HG03039 (cell line): ENCODE measurements at regions not wholly inside any gene's neighbourhood (a gene's known extent, or its start where the extent isn't known, plus 50 kb on each side); places are given as distances from the start of the nearest gene placed in this dataset.

Experiments
- ATAC-seq: cut with Tn5 transposase; IDR thresholded peaks from one replicate; pipeline ENCODE4 v1.9.1; 2021; ENCODE audit warnings: mild to moderate bottlenecking, moderate library complexity; ENCODE audit not compliant: unreplicated experiment

DNA sequence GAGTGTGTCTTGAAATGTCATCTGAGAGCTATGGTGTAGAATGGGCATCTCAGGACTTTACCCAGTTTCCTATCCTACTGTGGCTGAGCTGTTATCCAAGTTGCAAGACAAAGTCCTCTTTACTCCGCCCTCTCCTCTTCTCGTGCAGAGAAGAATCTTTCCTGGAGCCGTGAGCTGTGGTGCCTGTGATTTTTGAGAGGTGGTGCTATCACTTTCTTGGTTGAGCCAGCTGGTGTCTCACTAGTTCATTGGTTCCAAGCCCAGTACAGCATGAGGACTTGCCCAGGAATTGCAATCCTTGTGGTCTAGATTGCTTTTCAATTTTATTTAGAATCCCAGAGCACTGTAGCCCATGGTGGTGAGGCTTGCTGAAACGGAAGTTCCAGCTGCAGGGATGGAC is 2300.3 kb downstream of the MAT2B start:
- no peak for ATAC-seq

DNA sequence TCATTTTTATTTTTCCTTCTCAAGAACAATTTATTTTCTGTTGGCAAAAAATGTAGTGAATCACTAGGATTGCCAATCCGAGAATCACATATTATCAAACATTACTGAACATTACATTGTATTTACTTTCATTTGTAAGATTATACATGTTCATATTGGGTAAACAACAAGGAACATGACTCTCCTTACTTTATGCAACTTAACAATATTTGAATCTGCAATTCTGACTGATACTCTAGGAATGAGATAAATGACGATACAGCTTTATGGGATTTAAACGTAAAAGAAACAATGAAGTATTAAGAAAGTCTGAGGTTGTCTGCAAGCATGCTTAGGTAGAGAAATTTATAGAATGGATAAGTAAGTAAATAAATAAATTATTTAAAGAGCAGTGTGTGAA is 2302.9 kb downstream of the MAT2B start:
- no peak for ATAC-seq

DNA sequence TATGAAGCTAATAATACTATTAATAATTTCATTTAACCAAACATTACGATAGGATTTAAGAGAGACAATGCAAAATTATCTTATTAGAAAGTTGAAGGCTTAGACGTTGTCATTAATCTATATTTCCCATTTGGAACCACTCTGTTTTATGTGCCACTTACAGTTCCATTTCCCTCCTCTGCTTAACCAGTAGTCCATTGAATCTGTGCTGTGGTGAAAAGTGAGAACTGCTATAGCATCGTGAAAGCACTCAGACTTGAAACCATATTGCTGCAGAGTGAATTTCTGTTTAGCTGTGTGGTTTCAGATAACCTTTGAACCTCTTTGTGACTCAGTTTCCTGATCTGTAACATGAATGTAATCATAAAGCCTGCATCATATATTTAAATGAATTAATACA is 2304.5 kb downstream of the MAT2B start:
- no peak for ATAC-seq

DNA sequence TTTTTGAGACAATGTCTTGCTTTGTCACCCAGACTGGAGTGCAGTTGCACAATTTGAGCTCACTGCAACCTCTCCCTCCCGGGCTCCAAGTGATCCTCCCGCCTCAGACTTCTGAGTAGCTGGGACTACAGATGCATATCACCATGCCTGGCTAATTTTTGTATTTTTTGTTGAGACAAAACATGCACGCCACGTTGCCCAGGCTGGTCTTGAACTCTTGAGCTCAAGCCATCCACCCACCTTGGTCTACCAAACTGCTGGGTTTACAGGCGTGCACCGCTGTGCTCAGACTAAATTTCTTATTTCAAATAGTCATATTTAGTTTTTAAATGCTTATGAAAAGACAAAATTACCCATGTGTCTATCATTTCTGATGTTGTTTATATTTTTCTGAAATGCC is 2324.1 kb downstream of the MAT2B start:
- ATAC-seq: no peak

DNA sequence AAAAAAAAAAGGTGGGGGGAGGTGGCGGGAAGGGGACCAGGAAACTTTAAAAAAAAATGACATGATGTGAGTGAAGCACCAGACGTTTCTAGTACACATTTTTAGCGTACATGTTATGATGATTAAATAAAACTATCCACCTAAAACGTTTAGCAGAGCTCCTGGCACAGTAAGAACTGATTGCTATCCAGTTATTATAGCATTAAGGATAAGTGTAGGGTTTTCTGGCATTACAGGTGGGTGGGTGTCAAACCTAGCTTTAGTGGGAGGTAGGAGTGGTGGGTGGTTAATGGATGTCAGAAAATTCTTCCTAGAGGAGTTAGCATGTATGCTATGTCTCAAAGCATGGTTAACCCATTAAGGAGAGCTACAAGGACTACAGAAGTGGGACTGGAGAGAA is 2329.5 kb downstream of the MAT2B start:
- no peak for ATAC-seq

DNA sequence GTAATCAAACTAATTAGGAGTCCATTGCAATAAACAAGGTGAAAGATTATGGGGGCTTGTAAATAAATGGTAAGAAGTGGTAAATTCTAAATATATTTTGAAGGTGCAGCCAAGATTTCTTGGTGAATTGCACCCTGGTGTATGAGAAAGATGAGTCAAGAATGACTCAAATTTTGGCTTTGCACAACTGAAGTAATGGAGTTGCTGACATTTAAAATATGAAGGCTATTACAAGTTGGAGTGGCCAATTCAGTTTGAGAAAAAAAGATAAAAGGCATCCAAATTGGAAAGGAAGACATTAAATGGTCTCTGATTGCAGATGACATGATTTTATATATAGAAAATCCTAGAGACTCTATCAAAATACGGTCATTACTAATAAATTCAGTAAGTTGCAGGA is 2330.6 kb downstream of the MAT2B start:
- no peak for ATAC-seq

DNA sequence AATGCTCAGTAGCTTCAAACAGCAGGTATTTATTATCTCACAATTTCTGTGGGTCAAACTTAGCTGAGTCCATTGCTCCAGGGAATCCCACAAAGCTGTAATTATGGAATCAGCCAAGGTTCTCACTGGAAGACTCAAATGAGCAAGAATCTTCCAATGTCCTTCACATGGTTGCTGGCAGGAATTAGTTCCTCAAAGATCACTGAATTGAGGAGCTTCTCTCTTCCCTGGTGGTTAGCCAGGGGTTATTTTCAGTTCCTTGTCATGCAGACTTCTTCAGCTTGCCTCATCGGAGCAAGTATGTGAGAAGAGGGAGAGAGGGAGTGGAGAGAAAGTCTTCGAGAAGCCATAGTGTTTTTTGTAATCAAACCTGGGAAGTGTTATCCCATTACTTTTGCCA is 2331.9 kb downstream of the MAT2B start:
- ATAC-seq: no peak

DNA sequence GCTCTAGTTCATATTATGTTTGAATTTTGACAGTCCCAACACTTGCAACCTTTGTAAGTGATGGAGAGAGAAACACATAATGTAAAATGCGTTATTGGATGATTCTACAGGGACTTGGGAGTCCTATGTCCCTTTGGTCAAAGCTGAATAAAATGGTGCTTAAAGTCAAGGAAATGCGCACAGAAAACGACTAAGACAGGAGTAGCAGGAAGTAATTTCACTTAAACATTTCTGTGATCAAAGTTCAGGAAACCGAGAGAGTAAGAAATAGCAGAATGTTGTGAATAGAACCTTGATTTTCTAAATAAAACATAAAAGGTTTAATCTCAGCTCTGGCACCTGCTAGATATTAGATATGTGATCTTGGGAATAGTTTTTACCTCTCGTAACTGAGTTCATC is 2339.2 kb downstream of the MAT2B start:
- no peak for ATAC-seq

DNA sequence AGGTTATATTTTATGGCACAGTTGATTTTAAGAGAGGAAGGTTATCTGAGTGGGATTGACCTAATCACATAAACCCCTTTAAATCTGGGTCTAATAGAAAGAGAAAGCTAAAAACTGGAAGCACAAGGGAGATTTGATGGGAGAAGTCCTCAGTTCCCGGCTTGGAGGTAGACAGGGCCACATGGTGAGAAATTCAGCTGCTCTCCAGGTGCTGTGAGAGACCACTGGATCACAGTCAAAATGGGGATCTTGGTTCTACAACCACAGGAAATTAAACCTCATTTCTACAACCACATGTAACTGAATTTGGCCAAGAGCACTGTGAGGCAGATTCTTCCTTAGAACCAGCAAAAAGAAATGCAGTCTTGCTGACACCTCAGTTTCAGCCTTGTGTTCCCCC is 2352.7 kb downstream of the MAT2B start:
- ATAC-seq: no peak

DNA sequence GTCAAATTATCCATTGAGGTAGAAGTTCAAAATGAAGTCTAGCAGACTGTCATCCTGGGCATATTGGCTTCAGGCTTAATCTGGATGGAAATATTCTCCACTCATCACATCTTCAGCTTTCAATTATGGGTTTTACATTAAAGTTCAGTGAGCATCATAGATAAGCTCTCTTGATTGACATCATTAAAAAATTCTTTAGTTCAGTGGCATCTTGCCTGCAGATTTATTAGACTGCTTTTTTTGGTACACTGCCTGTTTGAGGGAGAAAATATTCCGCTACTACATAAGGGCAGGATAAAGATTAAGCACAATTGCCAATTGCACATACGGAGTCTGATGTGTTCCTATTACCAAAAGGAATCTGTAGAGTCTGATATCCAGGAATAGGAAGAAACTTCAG is 2353.8 kb downstream of the MAT2B start:
- ATAC-seq: no peak

DNA sequence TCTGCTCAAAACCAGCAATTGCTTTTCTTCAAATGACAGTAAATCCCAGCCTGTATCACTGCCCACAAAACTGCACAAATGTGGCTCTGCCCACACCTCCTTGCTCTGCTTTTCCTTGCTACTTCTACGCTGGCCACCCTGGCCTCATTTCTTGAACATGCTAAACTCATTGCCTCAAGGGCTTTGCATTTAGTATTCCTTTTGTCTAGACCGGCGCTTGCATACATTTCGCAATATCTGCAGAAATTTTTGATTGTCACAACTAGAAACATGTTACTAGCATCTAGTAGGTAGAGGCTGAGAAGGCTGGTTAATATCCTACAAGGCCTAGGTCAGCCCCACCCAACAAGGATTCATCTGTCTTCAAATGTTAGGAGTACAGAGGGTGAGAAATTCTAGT is 2357.8 kb downstream of the MAT2B start:
- ATAC-seq: no peak

DNA sequence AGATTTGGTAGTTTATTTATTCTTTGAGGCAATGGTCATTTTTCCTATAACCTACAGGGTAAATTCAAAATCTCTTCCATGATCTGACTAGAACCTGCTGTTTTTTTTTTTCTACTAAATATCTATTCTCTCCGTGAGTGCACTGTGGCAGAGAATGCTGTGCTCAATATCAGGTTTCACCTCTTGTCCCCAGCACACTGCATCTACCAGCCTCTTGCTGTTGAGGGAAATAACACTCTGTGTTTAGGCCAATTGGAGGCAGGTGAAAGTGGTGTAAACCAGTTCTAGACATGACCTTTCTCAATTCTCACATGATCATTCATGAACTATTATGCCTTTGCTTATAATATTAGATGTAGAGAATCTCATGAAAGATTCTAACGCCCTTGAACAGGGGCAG is 2365.9 kb downstream of the MAT2B start:
- no peak for ATAC-seq

DNA sequence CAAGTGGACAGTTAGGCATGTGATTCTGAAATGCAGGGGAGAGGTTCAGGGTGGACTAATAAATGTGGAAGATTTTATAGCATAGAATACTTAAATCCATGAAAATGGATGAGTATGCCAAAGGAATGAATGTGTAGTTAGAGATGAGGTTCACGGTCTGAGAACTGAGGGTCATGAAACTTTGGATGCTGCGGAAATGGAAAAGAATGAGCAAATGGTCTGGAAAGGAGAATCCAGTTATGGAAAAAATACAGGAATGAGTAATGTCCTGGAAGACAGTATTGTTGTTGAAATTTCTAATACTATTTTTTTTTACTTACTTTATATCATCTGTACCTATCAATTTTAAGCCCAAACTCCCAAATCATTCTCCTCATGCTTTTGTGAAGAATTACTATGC is 2369.4 kb downstream of the MAT2B start:
- ATAC-seq: no peak

DNA sequence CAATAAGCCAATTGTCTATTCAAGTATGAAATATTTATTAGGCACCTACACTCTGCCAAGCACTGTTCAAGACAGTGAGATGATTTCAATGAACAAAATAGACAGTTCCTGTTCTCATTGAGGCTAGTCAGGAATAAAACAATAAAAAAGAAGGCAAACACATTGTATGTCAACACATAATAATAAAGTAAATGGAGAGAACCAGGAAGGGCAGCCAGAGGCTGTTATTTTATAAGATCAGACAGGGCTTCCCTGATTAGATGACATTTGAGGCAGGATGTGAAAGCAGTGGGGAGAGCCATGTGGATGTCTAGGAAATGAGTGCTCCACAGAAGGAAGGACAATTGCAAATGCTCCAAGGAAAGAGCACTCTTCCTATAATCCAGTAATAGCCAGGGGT is 2371.1 kb downstream of the MAT2B start:
- ATAC-seq: no peak

DNA sequence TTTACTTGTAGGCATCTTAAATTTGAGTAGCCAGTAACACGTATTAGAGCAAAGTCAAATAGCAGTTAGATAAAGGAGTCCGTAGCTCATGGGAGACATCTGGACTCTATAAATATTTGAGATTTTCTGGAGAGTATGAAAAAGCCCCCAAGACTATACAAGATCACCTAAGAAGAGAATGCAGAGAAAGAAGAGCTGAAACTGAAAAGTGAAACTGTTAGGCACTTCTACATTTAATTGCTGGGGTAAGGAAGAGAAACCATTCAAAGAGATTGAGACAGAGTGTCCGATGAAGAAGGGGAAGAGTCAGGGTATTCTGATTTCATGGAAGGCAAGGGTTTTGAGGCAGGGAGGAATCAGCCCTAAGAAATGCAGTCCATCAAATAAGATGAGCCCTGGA is 2372.1 kb downstream of the MAT2B start:
- no peak for ATAC-seq

DNA sequence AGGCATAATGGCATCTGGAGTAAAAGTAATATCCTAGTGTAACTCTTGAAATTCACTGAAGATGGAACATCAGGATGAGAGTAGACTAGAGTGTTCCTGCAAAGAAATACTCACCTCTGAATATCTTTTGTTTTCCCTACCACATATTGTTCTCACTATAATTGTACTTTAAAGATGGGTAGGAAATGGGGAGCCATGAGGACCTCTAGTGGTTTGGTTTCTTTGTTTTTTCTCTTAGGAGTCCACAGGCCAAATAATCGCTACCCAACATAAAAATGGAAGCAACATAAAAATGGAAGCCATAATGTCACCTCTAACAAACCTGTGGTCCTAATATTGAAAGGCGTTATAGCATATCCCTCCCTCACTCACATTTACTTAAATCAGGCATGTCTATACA is 2375.8 kb downstream of the MAT2B start:
- no peak for ATAC-seq

DNA sequence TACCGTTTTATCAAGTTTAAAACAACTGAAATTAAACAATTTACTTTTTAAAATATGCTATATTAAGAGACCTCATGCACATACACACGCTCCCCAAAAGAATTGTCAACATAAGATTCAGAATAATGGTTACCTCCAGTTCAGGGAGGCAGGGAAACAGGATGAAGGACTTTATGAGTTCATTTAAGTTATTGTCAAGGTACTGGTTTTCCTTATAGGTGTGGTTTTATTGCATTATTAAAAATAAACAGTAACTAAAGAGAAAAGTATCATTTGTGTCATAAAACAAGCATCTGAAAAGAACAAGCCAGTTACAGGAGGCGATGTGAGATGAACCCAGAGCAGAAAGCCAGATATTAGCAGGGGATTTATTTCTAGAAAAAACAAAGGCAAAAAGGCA is 2376.7 kb downstream of the MAT2B start:
- no peak for ATAC-seq

DNA sequence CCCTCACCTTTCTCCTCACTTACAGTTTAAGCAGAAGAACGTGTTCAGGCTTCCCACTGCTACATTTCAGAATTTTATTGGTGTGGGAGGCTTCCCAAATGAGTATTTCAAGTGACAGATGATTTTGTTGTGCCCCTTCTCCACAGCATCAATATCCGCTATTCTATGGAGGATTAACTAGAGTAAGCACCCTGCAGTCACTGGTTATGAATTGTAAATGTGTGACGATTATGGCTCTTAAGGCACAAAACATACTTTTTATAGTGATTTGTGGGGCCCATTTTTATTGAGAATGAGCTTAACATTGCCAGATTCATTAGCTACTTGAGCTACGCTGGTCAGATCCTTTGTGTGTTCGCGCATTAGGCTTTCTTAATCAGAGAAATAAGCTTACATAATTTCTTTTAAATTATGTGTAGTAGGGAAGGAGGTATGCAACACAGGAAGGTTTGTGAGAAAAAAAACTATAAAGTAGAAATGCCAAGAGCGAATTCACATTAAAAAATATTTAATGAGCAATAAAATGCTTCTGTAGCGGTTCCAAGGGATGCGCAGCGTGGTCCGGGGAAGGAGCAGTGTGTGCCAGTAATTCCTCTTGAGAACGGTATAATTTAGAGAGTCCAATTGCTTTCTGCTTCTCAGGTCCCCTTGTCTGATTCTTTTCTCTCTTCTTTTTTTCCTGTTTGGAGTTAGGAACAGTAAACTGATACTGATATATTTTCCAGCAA is 2380.4 kb downstream of the MAT2B start:
- ATAC-seq: no peak

DNA sequence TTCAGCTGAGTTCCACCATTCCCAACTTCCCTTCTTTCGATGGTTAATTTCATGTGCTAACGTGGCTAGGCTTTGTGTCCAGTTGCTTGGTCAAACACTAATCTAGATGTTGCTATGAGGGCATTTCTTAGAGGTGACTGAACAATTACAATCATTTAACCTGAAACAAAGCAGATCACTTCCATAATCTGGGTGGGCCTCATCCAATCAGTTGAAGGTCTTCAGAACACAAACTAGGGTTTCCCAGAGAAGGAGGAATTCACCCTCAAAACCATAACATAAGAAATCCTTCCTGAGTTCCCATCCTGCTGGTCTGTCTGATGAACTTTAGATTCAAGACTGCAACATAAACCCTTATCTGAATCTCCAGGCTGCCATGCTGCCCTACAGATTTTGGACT is 2381.7 kb downstream of the MAT2B start:
- no peak for ATAC-seq

DNA sequence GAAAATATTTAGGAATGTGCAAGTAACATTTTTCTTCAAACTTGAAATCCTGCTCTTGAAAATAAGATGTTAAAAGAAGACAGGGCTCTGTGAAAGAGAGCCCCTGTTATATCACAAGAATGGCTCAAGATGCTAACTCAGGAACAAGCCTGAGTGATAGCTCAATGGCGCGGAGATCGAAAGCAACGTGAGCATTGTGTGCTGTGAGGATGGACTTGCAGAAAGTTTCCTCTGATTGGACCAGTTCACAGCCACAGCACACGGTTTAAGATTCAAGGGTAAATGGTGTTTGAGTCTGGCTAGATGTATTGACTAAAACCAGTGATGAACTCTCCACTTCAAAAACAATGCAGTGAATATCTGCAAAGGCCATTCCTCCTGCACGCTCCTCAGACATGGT is 2387.0 kb downstream of the MAT2B start:
- ATAC-seq: no peak

DNA sequence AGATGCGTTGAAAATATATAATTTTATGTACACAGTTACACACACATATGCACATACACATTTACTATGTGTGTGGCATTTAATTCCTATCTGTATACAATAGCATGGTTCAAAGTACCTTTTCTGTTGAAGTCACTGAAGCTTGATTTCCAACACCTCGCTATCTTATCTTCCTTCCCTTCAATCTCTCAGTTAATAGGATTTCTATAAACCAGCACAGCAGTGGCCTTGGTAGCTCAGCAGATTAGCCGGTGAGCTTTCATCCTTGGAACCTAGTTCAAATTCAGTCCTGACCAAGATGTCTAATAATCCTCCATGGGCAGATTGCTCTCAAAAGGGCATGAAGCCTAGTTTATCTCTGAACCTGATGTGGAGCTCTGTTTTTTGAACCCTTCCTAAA is 2389.5 kb downstream of the MAT2B start:
- ATAC-seq: no peak

DNA sequence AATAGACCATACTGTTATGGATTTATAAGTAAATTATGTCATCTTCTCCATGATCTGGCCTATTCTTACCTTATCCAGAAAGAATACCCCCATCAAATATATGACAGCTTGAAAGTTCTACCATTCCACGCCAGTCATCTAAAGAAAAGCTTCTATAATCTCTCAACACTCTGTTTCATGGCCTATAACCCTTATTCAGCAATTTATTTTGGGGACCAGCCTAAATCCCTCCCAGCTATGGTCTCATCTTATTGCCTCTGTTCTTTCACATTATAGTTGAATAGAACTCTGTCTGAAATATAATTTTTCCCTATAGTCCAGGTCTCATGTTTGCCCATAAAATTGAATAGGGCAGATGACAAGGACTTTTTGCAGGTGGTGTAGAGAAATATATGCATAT is 2387.6 kb upstream of the WWC1 start:
- no peak for ATAC-seq

DNA sequence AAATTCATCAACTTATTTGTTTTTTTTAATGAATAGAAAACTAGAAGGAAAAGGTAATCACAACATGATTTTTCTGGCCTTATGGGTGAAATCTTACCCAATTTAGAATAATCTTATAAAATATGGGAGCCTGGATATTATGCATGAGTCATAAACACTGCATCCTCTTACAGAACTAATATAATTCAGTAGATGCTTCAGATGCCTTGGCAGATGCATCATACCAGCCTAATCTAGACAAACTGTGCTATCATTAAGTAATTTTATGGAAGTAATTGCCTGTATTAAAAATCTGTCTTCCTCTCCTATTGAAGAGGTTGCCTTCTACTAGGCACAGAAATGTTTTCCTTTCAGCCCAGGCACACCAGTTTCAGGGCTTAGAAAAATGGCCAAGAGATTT is 2384.6 kb upstream of the WWC1 start:
- ATAC-seq: no peak

DNA sequence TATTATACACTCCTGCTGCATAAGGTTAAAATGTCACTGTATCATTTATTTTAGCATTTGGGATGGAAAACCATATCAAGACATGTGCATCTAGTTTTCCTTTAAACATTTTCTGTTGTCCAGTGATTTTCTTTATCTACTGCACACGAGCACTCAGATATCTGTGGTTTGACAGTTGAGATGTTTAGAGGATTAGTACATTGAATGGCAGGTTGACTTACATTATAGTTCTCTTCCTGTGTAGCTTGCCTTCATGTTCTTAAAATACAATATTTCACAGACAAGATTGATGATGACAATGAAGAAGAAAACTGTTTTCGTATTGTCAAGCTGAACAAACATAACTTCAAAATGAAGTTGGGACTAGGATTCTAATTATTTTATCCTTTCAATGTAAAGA is 2378.4 kb upstream of the WWC1 start:
- no peak for ATAC-seq
